ENCODE measurements at regions not wholly inside any gene's neighbourhood (a gene's known extent, or its start where the extent isn't known, plus 50 kb on each side); places are given as distances from the start of the nearest gene placed in this dataset.
A peak's percentile ranks its signal among the peaks of the same experiment; 100 is the strongest.

- no peak for DNase-seq
- Histone ChIP-seq H3K36me3 (ENCODE audit: insufficient read depth, low read length) (no peaks in the 10 kb centered on the region), H3K27me3 (ENCODE audit: insufficient read depth, low read length, poor library complexity, severe bottlenecking) (no peaks in the 10 kb centered on the region), H3K27ac (ENCODE audit: low read depth, low read length) (no peak overlapping the region), H3K9me3 (ENCODE audit: low read length) (no peaks in the 10 kb centered on the region), H3K4me1 (ENCODE audit: insufficient read depth, low read length) (no peaks in the 10 kb centered on the region), H3K4me3 (ENCODE audit: low read length) (no peak overlapping the region)
- Mint-ChIP-seq H3K4me1 (no peaks in the 10 kb centered on the region), H3K27me3 (no peaks in the 10 kb centered on the region), H3K36me3 (peaks cover 0 to 7% (median 0%) of the 10 kb centered on the region in 3 donors), H3K9me3 (peaks cover 6 to 47% (median 15%) of the 10 kb centered on the region in 5 donors), H3K4me3 (no peak overlapping the region), H3K27ac (no peak overlapping the region)
- ChIA-PET POLR2A (no interaction called here), CTCF (no interaction called here)
These were observed 646.7 kb upstream of the CDH2 start for GRCh38 chr18:28823506-28824182.

GRCh38 chr18:28820353-28820752 is 643.4 kb upstream of the CDH2 start:
- Mint-ChIP-seq H3K9me3 (peaks cover 6 to 38% (median 12%) of the 10 kb centered on the region in 5 donors), H3K27ac (no peak overlapping the region), H3K4me1 (no peaks in the 10 kb centered on the region), H3K27me3 (no peaks in the 10 kb centered on the region), H3K36me3 (peaks cover 0 to 7% (median 0%) of the 10 kb centered on the region in 3 donors), H3K4me3 (no peak overlapping the region)
- H3K36me3 ChIP-seq (ENCODE audit: insufficient read depth, low read length) = no peaks in the 10 kb centered on the region
- DNase-seq = no peak
- ChIA-PET POLR2A (no interaction called here), CTCF (no interaction called here)
- no peaks in the 10 kb centered on the region for H3K4me1 ChIP-seq (ENCODE audit: insufficient read depth, low read length)
- H3K9me3 ChIP-seq (ENCODE audit: low read length) = no peaks in the 10 kb centered on the region
- H3K27me3 ChIP-seq (ENCODE audit: insufficient read depth, low read length, poor library complexity, severe bottlenecking) = no peaks in the 10 kb centered on the region
- H3K4me3 ChIP-seq (ENCODE audit: low read length) = no peak overlapping the region
- no peak overlapping the region for H3K27ac ChIP-seq (ENCODE audit: low read depth, low read length)

- Histone ChIP-seq H3K4me3 (ENCODE audit: low read length) (no peak overlapping the region), H3K36me3 (ENCODE audit: insufficient read depth, low read length) (no peaks in the 10 kb centered on the region), H3K27ac (ENCODE audit: low read depth, low read length) (no peak overlapping the region), H3K4me1 (ENCODE audit: insufficient read depth, low read length) (no peaks in the 10 kb centered on the region), H3K27me3 (ENCODE audit: insufficient read depth, low read length, poor library complexity, severe bottlenecking) (no peaks in the 10 kb centered on the region), H3K9me3 (ENCODE audit: low read length) (no peaks in the 10 kb centered on the region)
- peaks cover 0 to 24% (median 3%) of the 10 kb centered on the region in 5 donors for H3K9me3 Mint-ChIP-seq
- no peak for DNase-seq
- H3K27ac Mint-ChIP-seq = no peak overlapping the region
- no peak overlapping the region for H3K4me3 Mint-ChIP-seq
- ChIA-PET POLR2A (no interaction called here), CTCF (no interaction called here)
- no peaks in the 10 kb centered on the region for H3K36me3 Mint-ChIP-seq
- H3K27me3 Mint-ChIP-seq = no peaks in the 10 kb centered on the region
- H3K4me1 Mint-ChIP-seq = no peaks in the 10 kb centered on the region
These were observed 639.2 kb upstream of the CDH2 start for GRCh38 chr18:28816155-28816554.

- Mint-ChIP-seq H3K27ac (no peak overlapping the region), H3K4me1 (no peaks in the 10 kb centered on the region), H3K27me3 (no peaks in the 10 kb centered on the region), H3K9me3 (peaks cover 2 to 18% (median 5%) of the 10 kb centered on the region in 5 donors), H3K4me3 (no peak overlapping the region), H3K36me3 (no peaks in the 10 kb centered on the region)
- ChIA-PET POLR2A (no interaction called here), CTCF (no interaction called here)
- no peaks in the 10 kb centered on the region for H3K4me1 ChIP-seq (ENCODE audit: insufficient read depth, low read length)
- H3K27ac ChIP-seq (ENCODE audit: low read depth, low read length) = no peak overlapping the region
- H3K9me3 ChIP-seq (ENCODE audit: low read length) = no peaks in the 10 kb centered on the region
- DNase-seq = no peak
- H3K4me3 ChIP-seq (ENCODE audit: low read length) = no peak overlapping the region
- no peaks in the 10 kb centered on the region for H3K27me3 ChIP-seq (ENCODE audit: insufficient read depth, low read length, poor library complexity, severe bottlenecking)
- H3K36me3 ChIP-seq (ENCODE audit: insufficient read depth, low read length) = no peaks in the 10 kb centered on the region
These were observed 637.4 kb upstream of the CDH2 start for GRCh38 chr18:28814365-28814764.

- Mint-ChIP-seq H3K27ac (no peak overlapping the region), H3K36me3 (peaks cover 0 to 4% (median 2%) of the 10 kb centered on the region in 3 donors), H3K27me3 (no peaks in the 10 kb centered on the region), H3K9me3 (peaks cover 8 to 31% (median 20%) of the 10 kb centered on the region in 5 donors), H3K4me3 (no peak overlapping the region), H3K4me1 (no peaks in the 10 kb centered on the region)
- POLR2A ChIA-PET = no interaction called here
- Histone ChIP-seq H3K4me1 (ENCODE audit: insufficient read depth, low read length) (no peaks in the 10 kb centered on the region), H3K36me3 (ENCODE audit: insufficient read depth, low read length) (no peaks in the 10 kb centered on the region), H3K27ac (ENCODE audit: low read depth, low read length) (no peak overlapping the region), H3K27me3 (ENCODE audit: insufficient read depth, low read length, poor library complexity, severe bottlenecking) (no peaks in the 10 kb centered on the region), H3K4me3 (ENCODE audit: low read length) (no peak overlapping the region), H3K9me3 (ENCODE audit: low read length) (peaks cover 5% of the 10 kb centered on the region)
- DNase-seq = no peak
- CTCF ChIA-PET = no interaction called here
These were observed 631.4 kb upstream of the CDH2 start for GRCh38 chr18:28808373-28808772.

GRCh38 chr18:28805491-28805890 is 628.6 kb upstream of the CDH2 start:
- Histone ChIP-seq H3K27ac (ENCODE audit: low read depth, low read length) (no peak overlapping the region), H3K9me3 (ENCODE audit: low read length) (peaks cover 5% of the 10 kb centered on the region), H3K27me3 (ENCODE audit: insufficient read depth, low read length, poor library complexity, severe bottlenecking) (no peaks in the 10 kb centered on the region), H3K36me3 (ENCODE audit: insufficient read depth, low read length) (no peaks in the 10 kb centered on the region), H3K4me1 (ENCODE audit: insufficient read depth, low read length) (no peaks in the 10 kb centered on the region), H3K4me3 (ENCODE audit: low read length) (no peak overlapping the region)
- peak overlapping the region in 1 of 8 donors; percentile 60 for H3K27ac Mint-ChIP-seq
- H3K36me3 Mint-ChIP-seq = peaks cover 0 to 5% (median 4%) of the 10 kb centered on the region in 3 donors
- ChIA-PET CTCF (no interaction called here), POLR2A (no interaction called here)
- DNase-seq = no peak
- no peak overlapping the region for H3K4me3 Mint-ChIP-seq
- H3K27me3 Mint-ChIP-seq = no peaks in the 10 kb centered on the region
- H3K4me1 Mint-ChIP-seq = no peaks in the 10 kb centered on the region
- peaks cover 11 to 26% (median 24%) of the 10 kb centered on the region in 5 donors for H3K9me3 Mint-ChIP-seq

GRCh38 chr18:28804512-28805202 is 627.7 kb upstream of the CDH2 start:
- ChIA-PET CTCF (no interaction called here), POLR2A (no interaction called here)
- H3K36me3 Mint-ChIP-seq = peaks cover 0 to 5% (median 4%) of the 10 kb centered on the region in 3 donors
- Histone ChIP-seq H3K4me1 (ENCODE audit: insufficient read depth, low read length) (no peaks in the 10 kb centered on the region), H3K27me3 (ENCODE audit: insufficient read depth, low read length, poor library complexity, severe bottlenecking) (no peaks in the 10 kb centered on the region), H3K27ac (ENCODE audit: low read depth, low read length) (no peak overlapping the region), H3K4me3 (ENCODE audit: low read length) (no peak overlapping the region), H3K9me3 (ENCODE audit: low read length) (peaks cover 5% of the 10 kb centered on the region), H3K36me3 (ENCODE audit: insufficient read depth, low read length) (no peaks in the 10 kb centered on the region)
- no peak overlapping the region for H3K4me3 Mint-ChIP-seq
- no peaks in the 10 kb centered on the region for H3K4me1 Mint-ChIP-seq
- peaks cover 11 to 25% (median 23%) of the 10 kb centered on the region in 5 donors for H3K9me3 Mint-ChIP-seq
- DNase-seq = no peak
- no peaks in the 10 kb centered on the region for H3K27me3 Mint-ChIP-seq
- no peak overlapping the region for H3K27ac Mint-ChIP-seq

GRCh38 chr18:28802546-28802945 is 625.6 kb upstream of the CDH2 start:
- H3K4me3 Mint-ChIP-seq = no peak overlapping the region
- no peaks in the 10 kb centered on the region for H3K9me3 ChIP-seq (ENCODE audit: low read length)
- CTCF ChIA-PET = interaction anchor here (0.9 kb wide), 1 partner anchor 8 kb away, joined by 3 read pairs; no protein-coding TSS in a partner anchor
- H3K36me3 ChIP-seq (ENCODE audit: insufficient read depth, low read length) = no peaks in the 10 kb centered on the region
- H3K4me1 Mint-ChIP-seq = no peaks in the 10 kb centered on the region
- peaks cover 5 to 30% (median 14%) of the 10 kb centered on the region in 5 donors for H3K9me3 Mint-ChIP-seq
- no peak overlapping the region for H3K4me3 ChIP-seq (ENCODE audit: low read length)
- H3K27me3 Mint-ChIP-seq = no peaks in the 10 kb centered on the region
- POLR2A ChIA-PET = no interaction called here
- H3K36me3 Mint-ChIP-seq = peaks cover 0 to 5% (median 0%) of the 10 kb centered on the region in 3 donors
- H3K27ac ChIP-seq (ENCODE audit: low read depth, low read length) = no peak overlapping the region
- H3K27me3 ChIP-seq (ENCODE audit: insufficient read depth, low read length, poor library complexity, severe bottlenecking) = no peaks in the 10 kb centered on the region
- DNase-seq = no peak
- no peaks in the 10 kb centered on the region for H3K4me1 ChIP-seq (ENCODE audit: insufficient read depth, low read length)
- H3K27ac Mint-ChIP-seq = no peak overlapping the region

Measured in CD8-positive, alpha-beta memory T cell (primary cell).